Stomach (tissue), 4 donors: ENCODE measurements at regions not wholly inside any gene's neighbourhood (a gene's known extent, or its start where the extent isn't known, plus 50 kb on each side); places are given as distances from the start of the nearest gene placed in this dataset.

Experiments
- EP300 ChIP-seq: sonication (generic); formaldehyde crosslinking; IDR thresholded peaks from one replicate; pipeline ENCODE4 v1.6.1; 2017; ENCODE audit warnings: antibody characterized with exemption
- POLR2A ChIP-seq, 4 donors: fragments of 450-650 bp; IDR thresholded peaks; one replicate each; pipeline ENCODE4 v1.6.1; 2016; ENCODE audit warnings: antibody characterized with exemption in 4 of 4, control low read depth in 2 of 4, mild to moderate bottlenecking in 1 of 4, moderate library complexity in 1 of 4
- POLR2AphosphoS5 ChIP-seq, 3 donors: sonication (generic); formaldehyde crosslinking; IDR thresholded peaks; one replicate each; pipeline ENCODE4 v1.6.1; 2016; ENCODE audit warnings: antibody characterized with exemption in 3 of 3
- TF ChIP-seq, protein P1 (sequence below), 7 experiments: fragments of 450-650 bp in 4 of 7; fragments of 200-600 bp in 3 of 7; sonication (generic) in 3 of 7; IDR thresholded peaks; one replicate each; pipeline ENCODE4 v1.5.1; 2016 to 2019; ENCODE audit warnings: antibody characterized with exemption in 7 of 7, control low read depth in 2 of 7, mild to moderate bottlenecking in 1 of 7

DNA sequence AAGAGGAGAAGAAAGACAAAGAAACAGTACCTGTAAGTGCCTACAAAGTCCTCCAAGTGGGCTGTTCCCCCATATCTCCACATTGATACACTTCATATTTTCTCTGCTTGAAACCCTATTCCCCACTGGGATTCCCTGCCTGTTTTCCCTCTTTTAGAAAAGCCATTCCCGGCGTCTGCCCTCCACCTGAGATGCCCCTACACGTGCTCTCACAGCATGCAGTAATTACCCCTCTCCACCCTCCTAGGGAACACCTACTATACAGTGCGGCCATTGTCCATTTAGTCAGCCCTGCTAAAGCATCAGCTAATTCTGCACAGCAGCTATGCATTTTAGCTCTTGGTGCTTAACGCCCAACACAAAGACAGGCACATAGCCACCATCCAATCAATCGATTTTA is 135.7 kb upstream of the TIAM1 start:
- TF ChIP-seq, protein P1, sequence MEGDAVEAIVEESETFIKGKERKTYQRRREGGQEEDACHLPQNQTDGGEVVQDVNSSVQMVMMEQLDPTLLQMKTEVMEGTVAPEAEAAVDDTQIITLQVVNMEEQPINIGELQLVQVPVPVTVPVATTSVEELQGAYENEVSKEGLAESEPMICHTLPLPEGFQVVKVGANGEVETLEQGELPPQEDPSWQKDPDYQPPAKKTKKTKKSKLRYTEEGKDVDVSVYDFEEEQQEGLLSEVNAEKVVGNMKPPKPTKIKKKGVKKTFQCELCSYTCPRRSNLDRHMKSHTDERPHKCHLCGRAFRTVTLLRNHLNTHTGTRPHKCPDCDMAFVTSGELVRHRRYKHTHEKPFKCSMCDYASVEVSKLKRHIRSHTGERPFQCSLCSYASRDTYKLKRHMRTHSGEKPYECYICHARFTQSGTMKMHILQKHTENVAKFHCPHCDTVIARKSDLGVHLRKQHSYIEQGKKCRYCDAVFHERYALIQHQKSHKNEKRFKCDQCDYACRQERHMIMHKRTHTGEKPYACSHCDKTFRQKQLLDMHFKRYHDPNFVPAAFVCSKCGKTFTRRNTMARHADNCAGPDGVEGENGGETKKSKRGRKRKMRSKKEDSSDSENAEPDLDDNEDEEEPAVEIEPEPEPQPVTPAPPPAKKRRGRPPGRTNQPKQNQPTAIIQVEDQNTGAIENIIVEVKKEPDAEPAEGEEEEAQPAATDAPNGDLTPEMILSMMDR (IDR thresholded peaks at IDR 0.05): no peak
- TF ChIP-seq EP300 (no peak), POLR2A (IDR thresholded peaks at IDR 0.05) (no peak), POLR2AphosphoS5 (IDR thresholded peaks at IDR 0.05) (no peak)
